Kidney (tissue), 13 donors: ENCODE measurements at regions not wholly inside any gene's neighbourhood (a gene's known extent, or its start where the extent isn't known, plus 50 kb on each side); places are given as distances from the start of the nearest gene placed in this dataset.

Source experiments
- DNase-seq, 5 donors: peaks; one replicate each; pipeline ENCODE4 v3.0.0-alpha.2; 2013 to 2020
- FAIRE-seq: peaks from 2 replicates; lab custom pipeline; 2012; peaks lifted over from hg19 to GRCh38; lab: Jason Lieb, UNC
- H3K27ac ChIP-seq, 2 donors: one replicate each; pipeline ENCODE4 v1.7.0; 2013; ENCODE audit warnings: low read depth in 2 of 2, low read length in 2 of 2, inconsistent platforms in 1 of 2
- H3K27me3 ChIP-seq: one replicate; pipeline ENCODE4 v1.7.1; 2013; ENCODE audit warnings: low read length, inconsistent platforms; ENCODE audit not compliant: control insufficient read depth, insufficient read depth
- H3K36me3 ChIP-seq, 3 donors: one replicate each; pipeline versions ENCODE4 v1.7.0 to v1.7.1; 2013; ENCODE audit warnings: low read length in 3 of 3, control low read depth in 1 of 3, inconsistent platforms in 1 of 3; ENCODE audit not compliant: insufficient read depth in 3 of 3, control insufficient read depth in 2 of 3
- H3K4me1 ChIP-seq, 3 donors: one replicate each; pipeline versions ENCODE4 v1.7.0 to v1.7.1; 2013; ENCODE audit warnings: low read length in 3 of 3, inconsistent platforms in 1 of 3, low read depth in 1 of 3; ENCODE audit not compliant: control insufficient read depth in 2 of 3, insufficient read depth in 2 of 3
- H3K4me3 ChIP-seq, 3 donors: one replicate each; pipeline versions ENCODE4 v1.7.0 to v1.8.1; 2013; ENCODE audit warnings: low read length in 3 of 3, control low read depth in 1 of 3, inconsistent platforms in 1 of 3
- H3K9ac ChIP-seq, 3 donors: one replicate each; pipeline versions ENCODE4 v1.7.0 to v1.7.1; 2013; ENCODE audit warnings: low read length in 3 of 3, control low read depth in 1 of 3, inconsistent platforms in 1 of 3
- H3K9me3 ChIP-seq, 3 donors: one replicate each; pipeline versions ENCODE4 v1.7.0 to v1.7.1; 2013; ENCODE audit warnings: low read length in 3 of 3, control low read depth in 1 of 3, inconsistent platforms in 1 of 3; ENCODE audit not compliant: control insufficient read depth in 2 of 3, insufficient read depth in 1 of 3
- intact Hi-C: fragments of 100-400 bp; cut with DNase I; formaldehyde crosslinking; loops from one replicate; pipeline ENCODE4 v1.11.1; 2022
- TF ChIP-seq, protein P1 (sequence below): IDR thresholded peaks from 3 replicates; pipeline ENCODE4 v1.5.1; 2012; ENCODE audit warnings: mild to moderate bottlenecking, moderate library complexity, borderline replicate concordance; ENCODE audit not compliant: insufficient read depth; ENCODE audit errors: extremely low read depth
- donor health status: control.
- donor health status: control.
- donor health status: control.
- donor health status: control.
- donor health status: control.
- donor health status: DM: yes; HTN: yes; CAD: no.
- donor health status: Normal renal cell carcinoma (clear cell type).

DNA sequence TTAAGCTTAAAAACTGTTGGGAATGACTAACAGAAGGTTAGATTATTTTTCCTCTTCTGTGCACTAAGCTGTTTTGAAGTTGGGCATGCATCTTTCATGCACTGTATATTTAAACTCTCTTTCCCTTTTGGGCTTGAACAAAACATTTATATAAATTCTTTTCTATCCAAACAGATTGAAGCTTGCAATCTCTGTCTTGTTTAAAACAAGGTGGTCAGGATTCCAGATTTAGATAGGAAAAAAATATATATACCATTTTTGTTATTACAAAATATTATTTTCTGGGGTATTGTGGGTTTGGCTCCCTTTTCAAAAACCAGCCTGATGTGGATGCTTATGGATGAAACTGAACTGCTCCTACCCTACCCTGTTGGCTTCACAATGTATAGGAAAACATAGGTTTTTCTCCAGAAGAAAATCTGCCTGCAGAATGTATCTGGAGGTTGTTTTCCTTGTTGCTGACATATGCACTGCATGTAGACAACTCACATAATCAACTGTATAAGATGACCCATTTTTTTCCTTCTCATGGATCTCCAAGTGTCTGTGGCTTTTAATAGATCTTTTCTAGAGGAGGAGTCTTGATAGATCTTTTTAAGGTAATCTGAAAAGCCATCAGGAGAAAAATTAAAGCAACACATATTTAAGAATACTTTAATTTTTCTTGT is 146.3 kb downstream of the PRL start:
- H3K27ac ChIP-seq: no peak overlapping the region
- H3K9ac ChIP-seq: no peak overlapping the region

DNA sequence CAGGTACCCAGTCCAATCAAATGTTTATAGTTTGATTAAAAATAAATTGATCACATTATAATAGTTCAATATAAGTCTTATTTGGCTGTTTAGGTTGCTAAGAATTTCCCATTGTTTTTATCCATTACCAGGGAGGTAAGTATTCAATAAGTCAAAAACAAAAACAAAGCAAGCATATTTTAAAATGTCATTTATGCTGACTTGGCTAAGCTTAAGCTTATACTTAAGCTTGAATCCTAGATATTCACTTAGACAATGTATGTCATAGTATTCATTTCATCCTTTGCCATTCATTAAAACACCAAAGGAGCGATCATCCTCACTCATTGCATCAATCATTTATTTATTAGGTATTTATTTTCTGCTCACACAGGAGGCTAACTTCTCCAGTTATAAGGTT is 144.9 kb downstream of the PRL start:
- no peaks in the 10 kb centered on the region for H3K36me3 ChIP-seq
- TF ChIP-seq, protein P1, sequence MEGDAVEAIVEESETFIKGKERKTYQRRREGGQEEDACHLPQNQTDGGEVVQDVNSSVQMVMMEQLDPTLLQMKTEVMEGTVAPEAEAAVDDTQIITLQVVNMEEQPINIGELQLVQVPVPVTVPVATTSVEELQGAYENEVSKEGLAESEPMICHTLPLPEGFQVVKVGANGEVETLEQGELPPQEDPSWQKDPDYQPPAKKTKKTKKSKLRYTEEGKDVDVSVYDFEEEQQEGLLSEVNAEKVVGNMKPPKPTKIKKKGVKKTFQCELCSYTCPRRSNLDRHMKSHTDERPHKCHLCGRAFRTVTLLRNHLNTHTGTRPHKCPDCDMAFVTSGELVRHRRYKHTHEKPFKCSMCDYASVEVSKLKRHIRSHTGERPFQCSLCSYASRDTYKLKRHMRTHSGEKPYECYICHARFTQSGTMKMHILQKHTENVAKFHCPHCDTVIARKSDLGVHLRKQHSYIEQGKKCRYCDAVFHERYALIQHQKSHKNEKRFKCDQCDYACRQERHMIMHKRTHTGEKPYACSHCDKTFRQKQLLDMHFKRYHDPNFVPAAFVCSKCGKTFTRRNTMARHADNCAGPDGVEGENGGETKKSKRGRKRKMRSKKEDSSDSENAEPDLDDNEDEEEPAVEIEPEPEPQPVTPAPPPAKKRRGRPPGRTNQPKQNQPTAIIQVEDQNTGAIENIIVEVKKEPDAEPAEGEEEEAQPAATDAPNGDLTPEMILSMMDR: no peak
- no peak overlapping the region for H3K9ac ChIP-seq
- FAIRE-seq (no peak), DNase-seq (no peak)
- intact Hi-C loops: no loop called here
- H3K27ac ChIP-seq: no peak overlapping the region
- H3K9me3 ChIP-seq: no peaks in the 10 kb centered on the region
- H3K4me3 ChIP-seq: no peak overlapping the region
- H3K27me3 ChIP-seq: no peaks in the 10 kb centered on the region
- peaks cover 19 to 22% (median 19%) of the 10 kb centered on the region in 3 donors for H3K4me1 ChIP-seq

More for the DNA sequence above, 146.3 kb downstream of the PRL start:
- H3K27me3 ChIP-seq: no peaks in the 10 kb centered on the region
- DNase-seq: no peak
- H3K4me1 ChIP-seq: peaks cover 23 to 29% (median 25%) of the 10 kb centered on the region in 3 donors
- no peaks in the 10 kb centered on the region for H3K9me3 ChIP-seq
- H3K4me3 ChIP-seq: peak overlapping the region in 1 of 3 donors; percentile 7
- FAIRE-seq: no peak
- no peaks in the 10 kb centered on the region for H3K36me3 ChIP-seq
- intact Hi-C loops: no loop called here
- TF ChIP-seq, protein P1: no peak

DNA sequence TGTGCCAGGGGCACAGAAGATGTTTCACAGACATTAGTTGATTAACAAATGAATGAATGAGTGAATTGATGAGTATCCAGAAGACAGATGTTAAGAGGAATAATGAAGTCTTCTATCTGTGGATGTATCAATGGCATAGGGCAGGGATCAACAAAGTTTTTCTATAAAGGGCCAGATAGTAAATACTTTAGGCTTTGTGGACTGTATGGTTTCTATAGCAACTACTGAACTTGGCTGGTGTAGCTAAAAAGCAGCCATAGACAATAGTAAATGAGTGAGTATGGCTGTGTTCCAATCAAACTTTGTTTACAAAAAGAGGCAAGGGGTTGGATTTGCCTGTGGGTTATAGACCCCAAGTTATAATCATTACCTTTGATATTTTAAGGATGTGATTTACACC is 144.0 kb downstream of the PRL start:
- TF ChIP-seq, protein P1: no peak
- FAIRE-seq (no peak), DNase-seq (no peak)
- Histone ChIP-seq H3K4me1 (peaks cover 12 to 22% (median 18%) of the 10 kb centered on the region in 3 donors), H3K27ac (no peak overlapping the region), H3K9me3 (no peaks in the 10 kb centered on the region), H3K9ac (no peak overlapping the region), H3K4me3 (no peak overlapping the region), H3K27me3 (no peaks in the 10 kb centered on the region), H3K36me3 (no peaks in the 10 kb centered on the region)
- intact Hi-C loops: no loop called here
